ENCODE measurements at regions not wholly inside any gene's neighbourhood (a gene's known extent, or its start where the extent isn't known, plus 50 kb on each side); places are given as distances from the start of the nearest gene placed in this dataset.

GRCh38 chr13:27014406-27015359, 156.9 kb downstream of the USP12 start:
- no peak for TF ChIP-seq CTCF (IDR thresholded peaks at IDR 0.05; ENCODE audit: low read depth, low read length)
- DNase-seq (ENCODE audit: low read depth in 2 of 2) = no peak
- H3K4me3 ChIP-seq (replicated peaks in 1 of 2; ENCODE audit: low read depth in 2 of 2, low read length in 2 of 2) = no peak overlapping the region

- TF ChIP-seq CTCF (IDR thresholded peaks at IDR 0.05; ENCODE audit: low read depth, low read length) = no peak
- DNase-seq (ENCODE audit: low read depth in 2 of 2) = peak; percentile 70 to 85
- no peak overlapping the region for H3K4me3 ChIP-seq (replicated peaks in 1 of 2; ENCODE audit: low read depth in 2 of 2, low read length in 2 of 2)
Measured at GRCh38 chr13:27012482-27013197, 159.0 kb downstream of the USP12 start.

GRCh38 chr13:27011661-27012060, 159.9 kb downstream of the USP12 start:
- no peak for DNase-seq (ENCODE audit: low read depth in 2 of 2)
- TF ChIP-seq CTCF (IDR thresholded peaks at IDR 0.05; ENCODE audit: low read depth, low read length) = no peak
- H3K4me3 ChIP-seq (replicated peaks in 1 of 2; ENCODE audit: low read depth in 2 of 2, low read length in 2 of 2) = no peak overlapping the region

- DNase-seq (ENCODE audit: low read depth in 2 of 2) = no peak
- no peak for TF ChIP-seq CTCF (IDR thresholded peaks at IDR 0.05; ENCODE audit: low read depth, low read length)
- no peak overlapping the region for H3K4me3 ChIP-seq (replicated peaks in 1 of 2; ENCODE audit: low read depth in 2 of 2, low read length in 2 of 2)
Measured at GRCh38 chr13:27008733-27009132, 162.9 kb downstream of the USP12 start.

- peak overlapping the region in 1 of 2 donors; percentile 42 for H3K4me3 ChIP-seq (replicated peaks in 1 of 2; ENCODE audit: low read depth in 2 of 2, low read length in 2 of 2)
- DNase-seq (ENCODE audit: low read depth in 2 of 2) = no peak
- no peak for TF ChIP-seq CTCF (IDR thresholded peaks at IDR 0.05; ENCODE audit: low read depth, low read length)
Measured at GRCh38 chr13:27007166-27007565, 164.4 kb downstream of the USP12 start.

GRCh38 chr13:27006519-27007161, 165.0 kb downstream of the USP12 start:
- peak overlapping the region; percentile 42 to 43 for H3K4me3 ChIP-seq (replicated peaks in 1 of 2; ENCODE audit: low read depth in 2 of 2, low read length in 2 of 2)
- TF ChIP-seq CTCF (IDR thresholded peaks at IDR 0.05; ENCODE audit: low read depth, low read length) = no peak
- peak; percentile 33 to 45 for DNase-seq (ENCODE audit: low read depth in 2 of 2)
